Activated CD8-positive, alpha-beta T cell treated with anti-CD3 and anti-CD28 coated beads for 36 hours (primary cell): ENCODE measurements at regions not wholly inside any gene's neighbourhood (a gene's known extent, or its start where the extent isn't known, plus 50 kb on each side); places are given as distances from the start of the nearest gene placed in this dataset.
"Not testable (repeated sequence)": the region's sequence is repeated elsewhere in the genome, so short reads cannot be mapped to it uniquely, and the experiment has no call there.

ENCODE experiments used
- ATAC-seq: fragments of 200-7000 bp; cut with Tn5 transposase; one replicate; pipeline ENCODE4 v1.10.0; 2021; ENCODE audit warnings: mild to moderate bottlenecking, moderate library complexity
- CTCF ChIA-PET: fragments of 350-600 bp; sonication (Branson Sonifier 250); formaldehyde crosslinking; loops from one replicate; lab custom pipeline; 2021; ENCODE audit warnings: antibody characterized with exemption; lab: Charles Lee
- POLR2A ChIA-PET: fragments of 350-600 bp; sonication (Branson Sonifier 250); formaldehyde crosslinking; loops from one replicate; lab custom pipeline; 2021; ENCODE audit warnings: antibody characterized with exemption; lab: Charles Lee
- DNase-seq: peaks from one replicate; pipeline ENCODE4 v3.0.0-alpha.2; 2020
- H3K27ac Mint-ChIP-seq: one replicate; pipeline ENCODE4 v1.8.0; 2021; ENCODE audit warnings: mild to moderate bottlenecking, mixed read lengths
- H3K27me3 Mint-ChIP-seq: one replicate; pipeline ENCODE4 v1.8.0; 2021; ENCODE audit warnings: mixed read lengths
- H3K36me3 Mint-ChIP-seq: one replicate; pipeline ENCODE4 v1.8.0; 2021; ENCODE audit warnings: low read depth, mixed read lengths
- H3K4me1 Mint-ChIP-seq: one replicate; pipeline ENCODE4 v1.8.0; 2021; ENCODE audit warnings: low read depth, mixed read lengths
- H3K4me3 Mint-ChIP-seq: one replicate; pipeline ENCODE4 v1.8.0; 2021; ENCODE audit warnings: mild to moderate bottlenecking, moderate library complexity, mixed read lengths
- H3K9me3 Mint-ChIP-seq: one replicate; pipeline ENCODE4 v1.8.0; 2021; ENCODE audit warnings: mixed read lengths
- intact Hi-C: fragments of 100-400 bp; cut with micrococcal nuclease; formaldehyde crosslinking; loops from one replicate; pipeline ENCODE4 v1.10.0; 2022
- TF ChIP-seq, protein P1 (sequence below): fragments of 200-600 bp; IDR thresholded peaks from one replicate; pipeline ENCODE4 v1.8.0; 2022; ENCODE audit warnings: antibody characterized with exemption, mild to moderate bottlenecking

DNA sequence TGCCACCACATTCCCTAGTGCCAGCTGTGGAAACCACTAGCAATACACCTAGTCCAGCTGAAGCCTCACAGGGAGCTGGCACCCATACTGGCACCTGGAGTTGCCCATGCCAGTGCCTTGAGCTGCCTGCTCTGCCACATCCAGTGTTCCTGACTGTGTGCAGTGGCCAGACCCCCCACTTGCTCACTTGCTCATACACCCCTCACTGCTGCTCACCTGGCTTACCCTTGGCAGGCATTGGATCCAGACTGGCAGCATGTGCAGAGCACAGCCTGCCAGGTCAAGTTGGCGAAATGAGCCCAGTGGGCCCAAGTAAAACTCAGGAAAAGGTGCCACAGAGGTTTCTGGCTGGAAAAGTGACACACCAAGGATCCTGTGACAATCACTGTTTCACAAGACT lies 1618.6 kb upstream of the PRMT6 start:
- ChIA-PET POLR2A (no interaction called here), CTCF (no interaction called here)
- Mint-ChIP-seq H3K36me3 (no peaks in the 10 kb centered on the region), H3K9me3 (peaks cover 19% of the 10 kb centered on the region), H3K27me3 (no peaks in the 10 kb centered on the region), H3K4me1 (no peaks in the 10 kb centered on the region), H3K27ac (no peak overlapping the region), H3K4me3 (no peak overlapping the region)
- DNase-seq (no peak), ATAC-seq (no peak)
- intact Hi-C loops, result no loop called here
- TF ChIP-seq, protein P1, sequence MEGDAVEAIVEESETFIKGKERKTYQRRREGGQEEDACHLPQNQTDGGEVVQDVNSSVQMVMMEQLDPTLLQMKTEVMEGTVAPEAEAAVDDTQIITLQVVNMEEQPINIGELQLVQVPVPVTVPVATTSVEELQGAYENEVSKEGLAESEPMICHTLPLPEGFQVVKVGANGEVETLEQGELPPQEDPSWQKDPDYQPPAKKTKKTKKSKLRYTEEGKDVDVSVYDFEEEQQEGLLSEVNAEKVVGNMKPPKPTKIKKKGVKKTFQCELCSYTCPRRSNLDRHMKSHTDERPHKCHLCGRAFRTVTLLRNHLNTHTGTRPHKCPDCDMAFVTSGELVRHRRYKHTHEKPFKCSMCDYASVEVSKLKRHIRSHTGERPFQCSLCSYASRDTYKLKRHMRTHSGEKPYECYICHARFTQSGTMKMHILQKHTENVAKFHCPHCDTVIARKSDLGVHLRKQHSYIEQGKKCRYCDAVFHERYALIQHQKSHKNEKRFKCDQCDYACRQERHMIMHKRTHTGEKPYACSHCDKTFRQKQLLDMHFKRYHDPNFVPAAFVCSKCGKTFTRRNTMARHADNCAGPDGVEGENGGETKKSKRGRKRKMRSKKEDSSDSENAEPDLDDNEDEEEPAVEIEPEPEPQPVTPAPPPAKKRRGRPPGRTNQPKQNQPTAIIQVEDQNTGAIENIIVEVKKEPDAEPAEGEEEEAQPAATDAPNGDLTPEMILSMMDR, result no peak

DNA sequence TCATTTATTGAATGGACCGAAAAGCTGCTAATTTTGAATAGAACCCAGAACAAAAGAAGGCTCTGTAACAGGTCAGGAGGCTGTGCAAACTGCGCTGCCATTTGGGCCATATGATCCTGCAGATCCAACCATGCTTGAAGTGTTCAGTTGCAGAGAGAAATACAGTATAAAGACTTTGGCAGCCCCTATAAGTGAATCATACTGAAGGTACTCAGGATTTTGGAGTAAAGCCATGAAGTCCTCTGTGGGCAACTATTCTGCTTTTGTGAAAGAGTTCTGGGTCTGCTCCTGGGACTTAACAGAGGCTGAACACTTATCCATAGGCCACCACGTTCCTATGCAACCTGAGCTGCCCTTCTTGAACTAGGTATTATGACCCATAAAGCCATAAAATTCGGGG lies 1613.6 kb upstream of the PRMT6 start:
- CTCF ChIA-PET, result no interaction called here
- no peak for DNase-seq
- H3K4me1 Mint-ChIP-seq, result no peaks in the 10 kb centered on the region
- ATAC-seq, result no peak
- no peak overlapping the region for H3K4me3 Mint-ChIP-seq
- POLR2A ChIA-PET, result no interaction called here
- intact Hi-C loops, result no loop called here
- H3K27me3 Mint-ChIP-seq, result no peaks in the 10 kb centered on the region
- H3K9me3 Mint-ChIP-seq, result peaks cover 23% of the 10 kb centered on the region
- H3K27ac Mint-ChIP-seq, result no peak overlapping the region
- H3K36me3 Mint-ChIP-seq, result no peaks in the 10 kb centered on the region
- TF ChIP-seq, protein P1, result no peak

DNA sequence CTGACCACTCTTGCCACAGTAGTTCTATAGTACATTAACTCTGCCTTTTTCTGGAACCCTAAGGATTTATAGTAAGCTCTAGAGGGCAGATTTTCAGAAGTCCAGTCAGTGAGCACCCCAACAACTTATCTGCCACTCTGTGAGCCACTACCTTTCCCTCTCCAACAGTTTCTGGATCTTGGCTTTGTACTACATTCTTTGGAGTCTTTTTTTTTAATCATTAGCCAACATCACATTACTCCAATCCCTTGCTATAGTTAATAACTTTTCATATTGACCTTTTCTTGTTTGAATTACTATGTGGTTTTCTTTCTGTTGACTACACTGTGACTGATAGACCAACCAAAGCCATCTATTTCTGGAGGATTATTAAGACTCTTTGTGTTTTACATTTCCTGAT lies 1596.7 kb upstream of the PRMT6 start:
- Mint-ChIP-seq H3K27ac (no peak overlapping the region), H3K36me3 (no peaks in the 10 kb centered on the region), H3K9me3 (peaks cover 14% of the 10 kb centered on the region), H3K4me3 (no peak overlapping the region), H3K4me1 (no peaks in the 10 kb centered on the region), H3K27me3 (no peaks in the 10 kb centered on the region)
- intact Hi-C loops, result no loop called here
- CTCF ChIA-PET, result no interaction called here
- TF ChIP-seq, protein P1, result no peak
- DNase-seq, result no peak
- POLR2A ChIA-PET, result no interaction called here
- ATAC-seq, result no peak

DNA sequence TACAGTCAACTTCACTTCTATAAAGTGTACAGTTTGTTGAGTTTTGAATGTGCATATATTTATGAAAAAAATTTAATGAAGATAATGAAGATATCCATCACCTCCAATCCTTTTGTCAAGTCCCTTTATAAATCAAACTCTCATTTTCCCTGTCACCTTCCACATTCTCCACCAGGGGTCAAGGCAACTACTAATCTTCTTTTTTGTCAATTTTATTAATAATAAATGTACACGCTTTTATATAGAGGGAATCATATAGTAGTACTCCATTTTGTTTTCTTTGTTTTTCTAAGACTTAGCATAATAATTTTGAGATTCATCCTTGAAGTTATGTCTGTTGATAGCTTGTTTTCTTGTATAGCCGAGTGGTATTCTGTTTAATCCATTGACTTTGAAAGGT lies 1594.2 kb upstream of the PRMT6 start:
- ChIA-PET POLR2A (no interaction called here), CTCF (no interaction called here)
- TF ChIP-seq, protein P1, result no peak
- H3K4me1 Mint-ChIP-seq, result no peaks in the 10 kb centered on the region
- ATAC-seq (no peak), DNase-seq (no peak)
- H3K27ac Mint-ChIP-seq, result no peak overlapping the region
- no peaks in the 10 kb centered on the region for H3K27me3 Mint-ChIP-seq
- H3K36me3 Mint-ChIP-seq, result no peaks in the 10 kb centered on the region
- no peak overlapping the region for H3K4me3 Mint-ChIP-seq
- H3K9me3 Mint-ChIP-seq, result peaks cover 16% of the 10 kb centered on the region
- intact Hi-C loops, result no loop called here

DNA sequence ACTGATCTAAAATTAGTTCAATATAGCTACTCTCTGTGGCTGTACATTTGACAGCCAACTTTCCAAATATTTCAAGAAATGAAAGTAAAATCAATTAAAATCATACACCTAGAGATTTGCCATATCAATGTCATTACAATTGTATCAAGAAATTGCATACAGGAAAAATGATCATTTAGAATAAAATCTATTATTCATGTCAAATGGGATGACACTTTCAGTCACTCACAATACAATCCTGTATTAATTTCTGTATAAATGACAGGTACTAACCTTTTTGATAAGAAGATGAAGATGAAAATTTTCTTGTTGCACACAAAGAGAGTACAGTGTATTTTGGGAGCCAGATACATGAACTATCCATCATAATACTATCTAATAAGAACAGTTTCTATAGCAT lies 1588.9 kb upstream of the PRMT6 start:
- intact Hi-C loops, result no loop called here
- no peak for ATAC-seq
- Mint-ChIP-seq H3K4me1 (no peaks in the 10 kb centered on the region), H3K4me3 (no peak overlapping the region), H3K27me3 (no peaks in the 10 kb centered on the region), H3K27ac (no peak overlapping the region), H3K36me3 (no peaks in the 10 kb centered on the region), H3K9me3 (peaks cover 7% of the 10 kb centered on the region)
- CTCF ChIA-PET, result no interaction called here
- POLR2A ChIA-PET, result no interaction called here
- TF ChIP-seq, protein P1, result no peak
- no peak for DNase-seq

DNA sequence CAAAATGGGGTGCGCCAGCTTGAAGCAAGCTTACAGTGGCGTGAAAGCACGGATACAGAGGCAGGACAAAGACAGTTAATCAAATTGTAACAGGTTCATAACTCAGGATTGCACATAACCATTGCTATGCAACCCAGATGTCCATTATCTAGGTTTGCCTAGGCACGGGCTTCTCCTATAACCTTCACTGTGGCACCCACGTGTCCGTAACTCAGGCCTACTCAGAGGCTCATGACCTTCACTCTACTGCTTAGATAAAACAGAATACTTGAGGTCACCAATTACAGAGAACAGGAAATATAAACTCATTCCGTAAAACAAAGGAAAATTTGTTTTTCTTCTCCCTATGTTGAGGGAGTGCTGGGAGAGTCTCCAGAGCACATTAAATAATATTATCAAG lies 1585.9 kb upstream of the PRMT6 start:
- H3K27me3 Mint-ChIP-seq, intact Hi-C loops, CTCF ChIA-PET, H3K27ac Mint-ChIP-seq, H3K4me3 Mint-ChIP-seq, POLR2A ChIA-PET, H3K36me3 Mint-ChIP-seq, H3K4me1 Mint-ChIP-seq, H3K9me3 Mint-ChIP-seq, DNase-seq, ATAC-seq: not testable (repeated sequence)
